SK-N-SH (cell line): ENCODE measurements at regions not wholly inside any gene's neighbourhood (a gene's known extent, or its start where the extent isn't known, plus 50 kb on each side); places are given as distances from the start of the nearest gene placed in this dataset.

Experiments
- CTCF ChIA-PET: fragments of 300-600, 350-600 bp; formaldehyde crosslinking; extraction: SDS; loops from one replicate; lab custom pipeline; 2021; lab: Yijun Ruan, JAX
- POLR2A ChIA-PET: fragments of 350-600 bp; sonication (Branson Sonifier 250); formaldehyde crosslinking; extraction: SDS; loops from one replicate; lab custom pipeline; 2020; ENCODE audit warnings: antibody characterized with exemption, inconsistent platforms; lab: Yijun Ruan, JAX
- DNase-seq: peaks from one replicate; pipeline ENCODE4 v3.0.0; 2012
- H2AFZ ChIP-seq: fragments of 200-600 bp; sonication (generic); 2 replicates; pipeline ENCODE4 v1.8.1; 2016; ENCODE audit warnings: antibody characterized with exemption, mild to moderate bottlenecking, low read depth
- H3F3A ChIP-seq: fragments of 200-600 bp; sonication (generic); replicated peaks from 2 replicates; pipeline ENCODE3; 2016; ENCODE audit warnings: antibody characterized with exemption, mild to moderate bottlenecking; ENCODE audit not compliant: insufficient read depth
- H3K27ac ChIP-seq, 2 experiments: fragments of 200-500 bp in 1 of 2; fragments of 200-600 bp in 1 of 2; sonication (Bioruptor generic) in 1 of 2; sonication (generic), shearing (Covaris generic) in 1 of 2; 2 replicates each; pipeline versions ENCODE4 v1.5.1 to v1.6.1; 2014 to 2016; ENCODE audit warnings: low read depth in 2 of 2, inconsistent platforms in 1 of 2, low read length in 1 of 2, mild to moderate bottlenecking in 1 of 2, mixed read lengths in 1 of 2
- H3K27me3 ChIP-seq: fragments of 200-600 bp; sonication (generic), shearing (Covaris generic); 2 replicates; pipeline ENCODE4 v1.6.1; 2016; ENCODE audit warnings: mixed run types; ENCODE audit not compliant: insufficient read depth
- H3K36me3 ChIP-seq, 2 experiments: fragments of 200-500 bp in 1 of 2; fragments of 200-600 bp in 1 of 2; sonication (Bioruptor generic) in 1 of 2; sonication (generic) in 1 of 2; replicated peaks in 1 of 2; 2 replicates each; pipeline versions ENCODE3 to v1.5.1; 2014 to 2016; ENCODE audit warnings: low read length in 1 of 2, mild to moderate bottlenecking in 1 of 2; ENCODE audit not compliant: insufficient read depth in 2 of 2, control insufficient read depth in 1 of 2
- H3K4me1 ChIP-seq, 2 experiments: fragments of 200-500 bp in 1 of 2; fragments of 200-600 bp in 1 of 2; sonication (Bioruptor generic) in 1 of 2; sonication (generic), shearing (Covaris generic) in 1 of 2; 2 replicates each; pipeline versions ENCODE4 v1.5.1 to v1.6.1; 2014 to 2016; ENCODE audit warnings: low read depth in 1 of 2, low read length in 1 of 2, mixed run types in 1 of 2; ENCODE audit not compliant: insufficient read depth in 2 of 2, control insufficient read depth in 1 of 2
- H3K4me2 ChIP-seq: fragments of 200-600 bp; sonication (generic), shearing (Covaris generic); 2 replicates; pipeline ENCODE4 v1.6.1; 2017; ENCODE audit warnings: mixed run types
- H3K4me3 ChIP-seq, 2 experiments: fragments of 200-500 bp in 1 of 2; fragments of 200-600 bp in 1 of 2; sonication (Bioruptor generic) in 1 of 2; sonication (generic), shearing (Covaris generic) in 1 of 2; 2 replicates each; pipeline versions ENCODE4 v1.5.1 to v1.8.1; 2014 to 2016; ENCODE audit warnings: low read depth in 2 of 2, inconsistent platforms in 1 of 2, low read length in 1 of 2, mild to moderate bottlenecking in 1 of 2, mixed read lengths in 1 of 2, moderate library complexity in 1 of 2
- H3K79me2 ChIP-seq: fragments of 200-600 bp; sonication (generic); 2 replicates; pipeline ENCODE4 v1.8.1; 2017; ENCODE audit warnings: mild to moderate bottlenecking; ENCODE audit not compliant: insufficient read depth
- H3K9ac ChIP-seq: fragments of 200-600 bp; sonication (generic); 2 replicates; pipeline ENCODE4 v1.6.1; 2017; ENCODE audit warnings: mixed run types
- H3K9me2 ChIP-seq: fragments of 200-600 bp; sonication (generic); 2 replicates; pipeline ENCODE4 v1.6.1; 2017; ENCODE audit warnings: mixed run types
- H3K9me3 ChIP-seq: fragments of 200-600 bp; sonication (generic); 2 replicates; pipeline ENCODE4 v1.6.1; 2017; ENCODE audit warnings: mixed run types, mild to moderate bottlenecking, moderate library complexity
- H4K20me1 ChIP-seq: fragments of 200-600 bp; sonication (generic); 2 replicates; pipeline ENCODE4 v1.6.1; 2017; ENCODE audit warnings: mild to moderate bottlenecking, mixed run types; ENCODE audit not compliant: insufficient read depth
- CHD2 ChIP-seq: fragments of 150-350 bp; IDR thresholded peaks from 2 replicates; pipeline ENCODE4 v1.6.1; 2018; ENCODE audit warnings: low read length; ENCODE audit not compliant: partially characterized antibody
- MEF2A ChIP-seq: IDR thresholded peaks from 2 replicates; pipeline ENCODE4 v1.4.0; 2012; ENCODE audit warnings: low read depth, borderline replicate concordance
- MXI1 ChIP-seq: IDR thresholded peaks from 2 replicates; pipeline ENCODE4 v1.6.1; 2012; ENCODE audit warnings: mild to moderate bottlenecking, low read depth, low read length, improper control_type of control experiment
- NRF1 ChIP-seq: IDR thresholded peaks from 2 replicates; pipeline ENCODE4 v1.6.1; 2012; ENCODE audit warnings: low read depth, mild to moderate bottlenecking, low read length
- TEAD4 ChIP-seq: IDR thresholded peaks from 2 replicates; pipeline ENCODE4 v1.4.0; 2012; ENCODE audit warnings: mild to moderate bottlenecking, borderline replicate concordance; ENCODE audit not compliant: insufficient read depth
- WGBS: methylation state at CpG from one replicate; pipeline ENCODE4 v1.1.6; 2017; ENCODE audit warnings: low lambda C conversion rate; 5-methylcytosine and 5-hydroxymethylcytosine counted together
- TF ChIP-seq, protein P1 (sequence below): IDR thresholded peaks from 2 replicates; pipeline ENCODE4 v1.4.0; 2012; ENCODE audit warnings: low read depth, borderline replicate concordance
- TF ChIP-seq, protein P2 (sequence below): IDR thresholded peaks from 2 replicates; pipeline ENCODE4 v1.4.0; 2012; ENCODE audit warnings: low read depth, borderline replicate concordance

DNA sequence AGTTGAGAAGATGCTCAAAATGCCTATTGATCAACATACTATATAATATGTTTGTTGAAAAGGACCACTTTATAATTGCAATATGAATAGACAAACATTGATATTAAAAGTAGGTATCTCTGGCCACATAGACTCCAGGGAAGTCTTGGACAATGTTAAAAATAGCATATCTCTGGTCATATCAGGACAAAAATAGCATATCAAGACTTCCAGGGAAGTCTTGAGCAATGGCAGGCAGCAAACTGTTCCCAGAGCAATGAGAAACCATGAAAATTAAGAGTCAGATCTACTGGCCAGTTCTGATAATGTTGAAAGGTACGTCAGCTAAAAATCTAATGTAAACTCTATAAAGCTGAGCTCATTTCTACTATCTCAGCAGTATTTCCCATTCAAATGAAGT, 1130.3 kb upstream of the CITED2 start:
- Histone ChIP-seq H3F3A (no peaks in the 10 kb centered on the region), H3K4me1 (peaks cover 0 to under 1% of the 10 kb centered on the region in 2 experiments; a peak in 1 of 4 replicates), H3K9me2 (no peaks in the 10 kb centered on the region), H3K4me2 (no peak overlapping the region), H3K4me3 (no peak overlapping the region), H3K9ac (no peak overlapping the region), H4K20me1 (no peaks in the 10 kb centered on the region), H3K27me3 (no peaks in the 10 kb centered on the region), H3K27ac (no peak overlapping the region), H3K36me3 (no peaks in the 10 kb centered on the region), H3K9me3 (no peaks in the 10 kb centered on the region), H3K79me2 (no peaks in the 10 kb centered on the region), H2AFZ (no peak overlapping the region)
- WGBS: 81% methylated on average over 1 of the region's 1 CpG
- CTCF ChIA-PET: no interaction called here
- DNase-seq: no peak
- TF ChIP-seq, protein P1, sequence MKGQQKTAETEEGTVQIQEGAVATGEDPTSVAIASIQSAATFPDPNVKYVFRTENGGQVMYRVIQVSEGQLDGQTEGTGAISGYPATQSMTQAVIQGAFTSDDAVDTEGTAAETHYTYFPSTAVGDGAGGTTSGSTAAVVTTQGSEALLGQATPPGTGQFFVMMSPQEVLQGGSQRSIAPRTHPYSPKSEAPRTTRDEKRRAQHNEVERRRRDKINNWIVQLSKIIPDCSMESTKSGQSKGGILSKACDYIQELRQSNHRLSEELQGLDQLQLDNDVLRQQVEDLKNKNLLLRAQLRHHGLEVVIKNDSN: no peak
- no peak for TF ChIP-seq MXI1
- no peak for TF ChIP-seq NRF1
- no peak for TF ChIP-seq CHD2
- TF ChIP-seq TEAD4: no peak
- POLR2A ChIA-PET: no interaction called here

DNA sequence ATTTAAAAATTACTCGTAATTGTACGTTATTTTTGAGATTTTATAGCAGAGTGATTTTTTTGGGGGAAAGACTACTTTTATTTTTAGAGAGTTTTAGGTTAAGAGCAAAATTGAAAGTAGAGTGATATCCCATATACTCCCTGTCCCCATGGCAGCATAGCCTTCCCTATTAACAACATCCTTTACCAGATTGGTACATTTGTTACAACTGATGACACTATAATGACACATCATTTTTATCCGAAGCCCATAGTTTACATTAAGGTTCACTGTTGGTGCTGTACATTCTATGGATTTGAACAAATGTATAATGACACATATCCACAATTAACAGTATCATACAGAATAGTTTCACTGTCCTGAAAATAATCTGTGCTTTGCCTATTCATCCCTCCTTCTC, 1126.4 kb upstream of the CITED2 start:
- no peak overlapping the region for H3K4me3 ChIP-seq
- POLR2A ChIA-PET: no interaction called here
- no peak overlapping the region for H3K9ac ChIP-seq
- no peaks in the 10 kb centered on the region for H3K9me3 ChIP-seq
- H3K4me1 ChIP-seq: peaks cover 0 to 8% of the 10 kb centered on the region in 2 experiments; a peak in 1 of 4 replicates
- 0 out of 2 replicates have a peak overlapping the region, but pooled peaks have one; percentile 76 for H2AFZ ChIP-seq
- peaks cover 8% of the 10 kb centered on the region for H3F3A ChIP-seq
- DNase-seq: no peak
- no peak overlapping the region for H3K27ac ChIP-seq
- CTCF ChIA-PET: no interaction called here
- H3K9me2 ChIP-seq: no peaks in the 10 kb centered on the region
- H4K20me1 ChIP-seq: no peaks in the 10 kb centered on the region
- H3K27me3 ChIP-seq: no peaks in the 10 kb centered on the region
- H3K36me3 ChIP-seq: no peaks in the 10 kb centered on the region
- no peaks in the 10 kb centered on the region for H3K79me2 ChIP-seq
- 37% methylated on average over 3 of the region's 3 CpGs for WGBS
- no peak overlapping the region for H3K4me2 ChIP-seq
- no peak for TF ChIP-seq CHD2
- no peak for TF ChIP-seq MEF2A
- TF ChIP-seq, protein P2, sequence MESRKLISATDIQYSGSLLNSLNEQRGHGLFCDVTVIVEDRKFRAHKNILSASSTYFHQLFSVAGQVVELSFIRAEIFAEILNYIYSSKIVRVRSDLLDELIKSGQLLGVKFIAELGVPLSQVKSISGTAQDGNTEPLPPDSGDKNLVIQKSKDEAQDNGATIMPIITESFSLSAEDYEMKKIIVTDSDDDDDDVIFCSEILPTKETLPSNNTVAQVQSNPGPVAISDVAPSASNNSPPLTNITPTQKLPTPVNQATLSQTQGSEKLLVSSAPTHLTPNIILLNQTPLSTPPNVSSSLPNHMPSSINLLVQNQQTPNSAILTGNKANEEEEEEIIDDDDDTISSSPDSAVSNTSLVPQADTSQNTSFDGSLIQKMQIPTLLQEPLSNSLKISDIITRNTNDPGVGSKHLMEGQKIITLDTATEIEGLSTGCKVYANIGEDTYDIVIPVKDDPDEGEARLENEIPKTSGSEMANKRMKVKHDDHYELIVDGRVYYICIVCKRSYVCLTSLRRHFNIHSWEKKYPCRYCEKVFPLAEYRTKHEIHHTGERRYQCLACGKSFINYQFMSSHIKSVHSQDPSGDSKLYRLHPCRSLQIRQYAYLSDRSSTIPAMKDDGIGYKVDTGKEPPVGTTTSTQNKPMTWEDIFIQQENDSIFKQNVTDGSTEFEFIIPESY: no peak
- TF ChIP-seq, protein P1: no peak
- TF ChIP-seq TEAD4: no peak
